ENCODE measurements at regions not wholly inside any gene's neighbourhood (a gene's known extent, or its start where the extent isn't known, plus 50 kb on each side); places are given as distances from the start of the nearest gene placed in this dataset.

DNA sequence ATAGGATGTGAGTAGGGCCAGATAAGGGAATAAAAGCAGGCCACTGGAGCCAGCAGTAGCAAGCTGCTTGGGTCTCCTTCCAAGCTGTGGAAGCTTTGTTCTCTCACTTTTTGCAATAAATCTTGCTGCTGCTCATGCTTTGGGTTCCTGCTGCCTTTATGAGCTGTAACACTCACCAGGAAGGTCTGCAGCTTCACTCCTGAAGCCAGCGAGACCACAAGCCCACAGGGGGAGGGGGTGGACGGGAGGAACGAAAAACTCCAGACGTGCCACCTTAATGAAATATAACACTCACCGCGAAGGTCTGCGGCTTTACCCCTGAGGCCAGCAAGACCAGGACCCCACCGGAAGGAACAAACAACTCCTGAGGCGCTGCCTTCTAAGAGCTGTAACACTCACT lies 1324.4 kb upstream of the EYS start:
- WGBS (ENCODE audit: insufficient coverage, low coverage, missing lambda C conversion rate): 10% methylated on average over 6 of the region's 9 CpGs
- DNase-seq (ENCODE audit: extremely low read depth in 1 of 4, low spot score in 3 of 4) (no peak), ATAC-seq (peak; percentile 45; the same call in 2 of the 3 replicates), FAIRE-seq (no peak)
- Histone ChIP-seq H3K27ac (ENCODE audit: extremely low read depth, low read depth, low read length) (no peak overlapping the region), H3K4me2 (ENCODE audit: insufficient read depth, low read length) (peak overlapping the region; percentile 52), H3K9me3 (replicated peaks; ENCODE audit: control insufficient read depth, insufficient read depth, low read depth, low read length) (no peaks in the 10 kb centered on the region; the same call in 1 of the 2 replicates), H3K27me3 (ENCODE audit: control insufficient read depth in 2 of 2, insufficient read depth in 2 of 2, low read length in 2 of 2) (no peaks in the 10 kb centered on the region), H2AFZ (ENCODE audit: low read depth, low read length) (peak overlapping the region; percentile 71), H3K36me3 (ENCODE audit: control insufficient read depth, insufficient read depth, low read length) (no peaks in the 10 kb centered on the region), H3K4me3 (no peak overlapping the region), H3K9me1 (ENCODE audit: control insufficient read depth, insufficient read depth, low read length) (no peaks in the 10 kb centered on the region), H3K79me2 (ENCODE audit: control insufficient read depth, insufficient read depth, low read length) (no peaks in the 10 kb centered on the region), H4K20me1 (replicated peaks; ENCODE audit: control insufficient read depth, insufficient read depth, low read length) (no peaks in the 10 kb centered on the region), H3K9ac (ENCODE audit: insufficient read depth in 1 of 2, low read depth in 2 of 2, low read length in 2 of 2) (no peak overlapping the region; a peak in 1 of 4 replicates), H3K4me1 (replicated peaks in 1 of 2; ENCODE audit: control insufficient read depth in 2 of 2, insufficient read depth in 2 of 2, low read length in 2 of 2) (peaks cover 0 to 4% of the 10 kb centered on the region in 2 experiments; a peak in 1 of 5 replicates)
- intact Hi-C loops (cut with micrococcal nuclease): no loop called here
- BruUV-seq (replicated peaks): no TSS peak
- POLR2A ChIA-PET: no interaction called here
- in situ Hi-C loops (cut with MboI): no loop called here
- TF ChIP-seq MECOM (CRISPR knock-in tag; IDR thresholded peaks at IDR 0.05) (no peak), MED1 (CRISPR knock-in tag; IDR thresholded peaks at IDR 0.05; ENCODE audit: borderline replicate concordance) (no peak), ZNF830 (CRISPR knock-in tag; IDR thresholded peaks at IDR 0.05) (no peak), EP300 (IDR thresholded peaks at IDR 0.05; ENCODE audit: low read length) (no peak), KAT8 (IDR thresholded peaks at IDR 0.05; ENCODE audit: low read depth) (no peak), NBN (IDR thresholded peaks at IDR 0.05; ENCODE audit: low read depth) (no peak), EZH2 (IDR thresholded peaks at IDR 0.05; ENCODE audit: borderline replicate concordance, low read depth, low read length) (no peak), SIX5 (IDR thresholded peaks at IDR 0.05; ENCODE audit: borderline replicate concordance in 1 of 2, insufficient read depth in 1 of 2, low read depth in 1 of 2, low read length in 2 of 2) (no peak), EHMT2 (IDR thresholded peaks at IDR 0.05) (no peak)
- TF ChIP-seq, protein P1, sequence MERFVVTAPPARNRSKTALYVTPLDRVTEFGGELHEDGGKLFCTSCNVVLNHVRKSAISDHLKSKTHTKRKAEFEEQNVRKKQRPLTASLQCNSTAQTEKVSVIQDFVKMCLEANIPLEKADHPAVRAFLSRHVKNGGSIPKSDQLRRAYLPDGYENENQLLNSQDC (CRISPR knock-in tag; IDR thresholded peaks at IDR 0.05): no peak
- TF ChIP-seq, protein P2, sequence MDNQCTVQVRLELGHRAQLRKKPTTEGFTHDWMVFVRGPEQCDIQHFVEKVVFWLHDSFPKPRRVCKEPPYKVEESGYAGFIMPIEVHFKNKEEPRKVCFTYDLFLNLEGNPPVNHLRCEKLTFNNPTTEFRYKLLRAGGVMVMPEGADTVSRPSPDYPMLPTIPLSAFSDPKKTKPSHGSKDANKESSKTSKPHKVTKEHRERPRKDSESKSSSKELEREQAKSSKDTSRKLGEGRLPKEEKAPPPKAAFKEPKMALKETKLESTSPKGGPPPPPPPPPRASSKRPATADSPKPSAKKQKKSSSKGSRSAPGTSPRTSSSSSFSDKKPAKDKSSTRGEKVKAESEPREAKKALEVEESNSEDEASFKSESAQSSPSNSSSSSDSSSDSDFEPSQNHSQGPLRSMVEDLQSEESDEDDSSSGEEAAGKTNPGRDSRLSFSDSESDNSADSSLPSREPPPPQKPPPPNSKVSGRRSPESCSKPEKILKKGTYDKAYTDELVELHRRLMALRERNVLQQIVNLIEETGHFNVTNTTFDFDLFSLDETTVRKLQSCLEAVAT (IDR thresholded peaks at IDR 0.05): no peak
- TF ChIP-seq, protein P3, sequence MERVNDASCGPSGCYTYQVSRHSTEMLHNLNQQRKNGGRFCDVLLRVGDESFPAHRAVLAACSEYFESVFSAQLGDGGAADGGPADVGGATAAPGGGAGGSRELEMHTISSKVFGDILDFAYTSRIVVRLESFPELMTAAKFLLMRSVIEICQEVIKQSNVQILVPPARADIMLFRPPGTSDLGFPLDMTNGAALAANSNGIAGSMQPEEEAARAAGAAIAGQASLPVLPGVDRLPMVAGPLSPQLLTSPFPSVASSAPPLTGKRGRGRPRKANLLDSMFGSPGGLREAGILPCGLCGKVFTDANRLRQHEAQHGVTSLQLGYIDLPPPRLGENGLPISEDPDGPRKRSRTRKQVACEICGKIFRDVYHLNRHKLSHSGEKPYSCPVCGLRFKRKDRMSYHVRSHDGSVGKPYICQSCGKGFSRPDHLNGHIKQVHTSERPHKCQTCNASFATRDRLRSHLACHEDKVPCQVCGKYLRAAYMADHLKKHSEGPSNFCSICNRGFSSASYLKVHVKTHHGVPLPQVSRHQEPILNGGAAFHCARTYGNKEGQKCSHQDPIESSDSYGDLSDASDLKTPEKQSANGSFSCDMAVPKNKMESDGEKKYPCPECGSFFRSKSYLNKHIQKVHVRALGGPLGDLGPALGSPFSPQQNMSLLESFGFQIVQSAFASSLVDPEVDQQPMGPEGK (CRISPR knock-in tag; IDR thresholded peaks at IDR 0.05; ENCODE audit: borderline replicate concordance): no peak
- TF ChIP-seq, protein P4, sequence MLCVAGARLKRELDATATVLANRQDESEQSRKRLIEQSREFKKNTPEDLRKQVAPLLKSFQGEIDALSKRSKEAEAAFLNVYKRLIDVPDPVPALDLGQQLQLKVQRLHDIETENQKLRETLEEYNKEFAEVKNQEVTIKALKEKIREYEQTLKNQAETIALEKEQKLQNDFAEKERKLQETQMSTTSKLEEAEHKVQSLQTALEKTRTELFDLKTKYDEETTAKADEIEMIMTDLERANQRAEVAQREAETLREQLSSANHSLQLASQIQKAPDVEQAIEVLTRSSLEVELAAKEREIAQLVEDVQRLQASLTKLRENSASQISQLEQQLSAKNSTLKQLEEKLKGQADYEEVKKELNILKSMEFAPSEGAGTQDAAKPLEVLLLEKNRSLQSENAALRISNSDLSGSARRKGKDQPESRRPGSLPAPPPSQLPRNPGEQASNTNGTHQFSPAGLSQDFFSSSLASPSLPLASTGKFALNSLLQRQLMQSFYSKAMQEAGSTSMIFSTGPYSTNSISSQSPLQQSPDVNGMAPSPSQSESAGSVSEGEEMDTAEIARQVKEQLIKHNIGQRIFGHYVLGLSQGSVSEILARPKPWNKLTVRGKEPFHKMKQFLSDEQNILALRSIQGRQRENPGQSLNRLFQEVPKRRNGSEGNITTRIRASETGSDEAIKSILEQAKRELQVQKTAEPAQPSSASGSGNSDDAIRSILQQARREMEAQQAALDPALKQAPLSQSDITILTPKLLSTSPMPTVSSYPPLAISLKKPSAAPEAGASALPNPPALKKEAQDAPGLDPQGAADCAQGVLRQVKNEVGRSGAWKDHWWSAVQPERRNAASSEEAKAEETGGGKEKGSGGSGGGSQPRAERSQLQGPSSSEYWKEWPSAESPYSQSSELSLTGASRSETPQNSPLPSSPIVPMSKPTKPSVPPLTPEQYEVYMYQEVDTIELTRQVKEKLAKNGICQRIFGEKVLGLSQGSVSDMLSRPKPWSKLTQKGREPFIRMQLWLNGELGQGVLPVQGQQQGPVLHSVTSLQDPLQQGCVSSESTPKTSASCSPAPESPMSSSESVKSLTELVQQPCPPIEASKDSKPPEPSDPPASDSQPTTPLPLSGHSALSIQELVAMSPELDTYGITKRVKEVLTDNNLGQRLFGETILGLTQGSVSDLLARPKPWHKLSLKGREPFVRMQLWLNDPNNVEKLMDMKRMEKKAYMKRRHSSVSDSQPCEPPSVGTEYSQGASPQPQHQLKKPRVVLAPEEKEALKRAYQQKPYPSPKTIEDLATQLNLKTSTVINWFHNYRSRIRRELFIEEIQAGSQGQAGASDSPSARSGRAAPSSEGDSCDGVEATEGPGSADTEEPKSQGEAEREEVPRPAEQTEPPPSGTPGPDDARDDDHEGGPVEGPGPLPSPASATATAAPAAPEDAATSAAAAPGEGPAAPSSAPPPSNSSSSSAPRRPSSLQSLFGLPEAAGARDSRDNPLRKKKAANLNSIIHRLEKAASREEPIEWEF (CRISPR knock-in tag; IDR thresholded peaks at IDR 0.05): no peak
- TF ChIP-seq, protein P5, sequence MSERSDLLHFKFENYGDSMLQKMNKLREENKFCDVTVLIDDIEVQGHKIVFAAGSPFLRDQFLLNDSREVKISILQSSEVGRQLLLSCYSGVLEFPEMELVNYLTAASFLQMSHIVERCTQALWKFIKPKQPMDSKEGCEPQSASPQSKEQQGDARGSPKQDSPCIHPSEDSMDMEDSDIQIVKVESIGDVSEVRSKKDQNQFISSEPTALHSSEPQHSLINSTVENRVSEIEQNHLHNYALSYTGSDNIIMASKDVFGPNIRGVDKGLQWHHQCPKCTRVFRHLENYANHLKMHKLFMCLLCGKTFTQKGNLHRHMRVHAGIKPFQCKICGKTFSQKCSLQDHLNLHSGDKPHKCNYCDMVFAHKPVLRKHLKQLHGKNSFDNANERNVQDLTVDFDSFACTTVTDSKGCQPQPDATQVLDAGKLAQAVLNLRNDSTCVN (CRISPR knock-in tag; IDR thresholded peaks at IDR 0.05): no peak
- CTCF ChIA-PET (ENCODE audit: low intra/inter-chr PET ratio): no interaction called here

Measured in K562 (cell line).